H1 (cell line): ENCODE measurements at regions not wholly inside any gene's neighbourhood (a gene's known extent, or its start where the extent isn't known, plus 50 kb on each side); places are given as distances from the start of the nearest gene placed in this dataset.

Experiments
- CTCF ChIA-PET: fragments of 300-600 bp; sonication (Branson Sonifier 250); formaldehyde crosslinking; loops from one replicate; lab custom pipeline; 2021; ENCODE audit not compliant: partially characterized antibody; lab: Charles Lee
- POLR2A ChIA-PET: fragments of 300-600 bp; sonication (Branson Sonifier 250); formaldehyde crosslinking; loops from one replicate; lab custom pipeline; 2021; ENCODE audit warnings: inconsistent platforms; ENCODE audit not compliant: partially characterized antibody; lab: Charles Lee
- DNase-seq, 2 experiments: peaks; one replicate each; pipeline versions ENCODE4 v3.0.0 to v3.0.0-alpha.2; 2010 to 2022; ENCODE audit warnings: low spot score in 2 of 2, low read depth in 1 of 2, mixed read lengths in 1 of 2
- FAIRE-seq: peaks from 2 replicates; lab custom pipeline; 2011; peaks lifted over from hg19 to GRCh38; lab: Jason Lieb, UNC
- H2AFZ ChIP-seq: 2 replicates; pipeline ENCODE4 v1.8.1; 2012; ENCODE audit warnings: low read length, inconsistent platforms
- H2AK5ac ChIP-seq: 2 replicates; pipeline ENCODE4 v1.6.1; 2013; ENCODE audit warnings: low read depth, low read length
- H2BK120ac ChIP-seq: replicated peaks from 2 replicates; pipeline ENCODE3; 2013; ENCODE audit warnings: low read depth, low read length, inconsistent platforms
- H2BK12ac ChIP-seq: 2 replicates; pipeline ENCODE4 v1.6.1; 2013; ENCODE audit warnings: low read depth, low read length
- H2BK15ac ChIP-seq: 2 replicates; pipeline ENCODE4 v1.6.1; 2013; ENCODE audit warnings: low read length
- H2BK20ac ChIP-seq: 2 replicates; pipeline ENCODE4 v1.6.1; 2013; ENCODE audit warnings: low read length
- H2BK5ac ChIP-seq: 2 replicates; pipeline ENCODE4 v1.6.1; 2013; ENCODE audit warnings: low read depth, low read length
- H3K14ac ChIP-seq: 2 replicates; pipeline ENCODE4 v1.6.1; 2013; ENCODE audit warnings: inconsistent platforms; ENCODE audit not compliant: insufficient read length
- H3K18ac ChIP-seq: 2 replicates; pipeline ENCODE4 v1.6.1; 2013; ENCODE audit warnings: low read length; ENCODE audit errors: extremely low read depth
- H3K23ac ChIP-seq: 2 replicates; pipeline ENCODE4 v1.6.1; 2013; ENCODE audit warnings: inconsistent platforms; ENCODE audit not compliant: insufficient read length
- H3K23me2 ChIP-seq: 2 replicates; pipeline ENCODE4 v1.6.1; 2013; ENCODE audit warnings: low read depth, low read length
- H3K27ac ChIP-seq: 2 replicates; pipeline ENCODE4 v1.6.1; 2011; ENCODE audit warnings: low read depth, low read length, inconsistent platforms
- H3K27me3 ChIP-seq, 4 experiments: replicated peaks in 1 of 4; 1 replicate in 1 of 4; 2 replicates in 3 of 4; pipeline versions ENCODE4 v1.6.1 to v1.8.1; 2011 to 2013; ENCODE audit warnings: low read length in 3 of 4, mild to moderate bottlenecking in 3 of 4, inconsistent platforms in 2 of 4, mixed read lengths in 2 of 4, moderate library complexity in 1 of 4; ENCODE audit not compliant: control insufficient read depth in 3 of 4, insufficient read depth in 3 of 4; ENCODE audit errors: extremely low read depth in 1 of 4
- H3K36me3 ChIP-seq, 4 experiments: 2 replicates each; pipeline versions ENCODE4 v1.6.1 to v1.8.1; 2011 to 2013; ENCODE audit warnings: mild to moderate bottlenecking in 4 of 4, low read length in 3 of 4, moderate library complexity in 2 of 4, control low read depth in 1 of 4, inconsistent platforms in 1 of 4; ENCODE audit not compliant: insufficient read depth in 4 of 4, control insufficient read depth in 2 of 4
- H3K4ac ChIP-seq: replicated peaks from 2 replicates; pipeline ENCODE3; 2013; ENCODE audit warnings: low read length, low read depth, mixed read lengths, inconsistent platforms; ENCODE audit not compliant: insufficient read length
- H3K4me1 ChIP-seq, 4 experiments: replicated peaks in 1 of 4; 1 replicate in 1 of 4; 2 replicates in 3 of 4; pipeline versions ENCODE4 v1.6.1 to v1.8.1; 2011 to 2013; ENCODE audit warnings: low read length in 3 of 4, inconsistent platforms in 2 of 4, mixed read lengths in 1 of 4; ENCODE audit not compliant: insufficient read depth in 4 of 4, control insufficient read depth in 3 of 4
- H3K4me2 ChIP-seq, 2 experiments: 2 replicates each; pipeline versions ENCODE4 v1.6.1 to v1.8.1; 2011 to 2013; ENCODE audit warnings: low read depth in 2 of 2, low read length in 2 of 2, control low read depth in 1 of 2, inconsistent platforms in 1 of 2, mild to moderate bottlenecking in 1 of 2; ENCODE audit not compliant: insufficient read depth in 1 of 2
- H3K4me3 ChIP-seq, 4 experiments: fragments of 200-600, 300-600 bp in 1 of 4; sonication (generic), shearing (Covaris generic), sonication (Bioruptor Twin) in 1 of 4; 2 replicates each; pipeline versions ENCODE4 v1.5.1 to v1.8.1; 2011 to 2016; ENCODE audit warnings: low read length in 4 of 4, low read depth in 3 of 4, control low read depth in 2 of 4, inconsistent platforms in 2 of 4, mild to moderate bottlenecking in 2 of 4, mixed read lengths in 1 of 4, moderate library complexity in 1 of 4; ENCODE audit not compliant: insufficient read depth in 2 of 4; ENCODE audit errors: extremely low read depth in 1 of 4
- H3K56ac ChIP-seq: replicated peaks from 2 replicates; pipeline ENCODE3; 2013; ENCODE audit warnings: low read depth, mild to moderate bottlenecking, mixed read lengths, low read length, inconsistent platforms; ENCODE audit not compliant: insufficient read length
- H3K79me1 ChIP-seq: 2 replicates; pipeline ENCODE4 v1.6.1; 2013; ENCODE audit warnings: low read depth, low read length, control low read depth
- H3K79me2 ChIP-seq, 2 experiments: 2 replicates each; pipeline versions ENCODE4 v1.6.1 to v1.8.1; 2012 to 2013; ENCODE audit warnings: low read length in 2 of 2, mild to moderate bottlenecking in 2 of 2, inconsistent platforms in 1 of 2; ENCODE audit not compliant: insufficient read depth in 2 of 2, control insufficient read depth in 1 of 2
- H3K9ac ChIP-seq, 4 experiments: replicated peaks in 1 of 4; 1 replicate in 1 of 4; 2 replicates in 3 of 4; pipeline versions ENCODE4 v1.6.1 to v1.8.1; 2011 to 2013; ENCODE audit warnings: low read depth in 3 of 4, low read length in 3 of 4, control low read depth in 2 of 4, mild to moderate bottlenecking in 2 of 4, moderate library complexity in 2 of 4, inconsistent platforms in 1 of 4; ENCODE audit errors: extremely low read depth in 1 of 4
- H3K9me3 ChIP-seq, 2 experiments: 2 replicates each; pipeline versions ENCODE4 v1.6.1 to v1.8.1; 2012 to 2013; ENCODE audit warnings: mild to moderate bottlenecking in 2 of 2, moderate library complexity in 2 of 2, control low read depth in 1 of 2, inconsistent platforms in 1 of 2, low read depth in 1 of 2, low read length in 1 of 2, mixed read lengths in 1 of 2; ENCODE audit not compliant: insufficient read depth in 2 of 2
- H4K20me1 ChIP-seq, 2 experiments: replicated peaks in 1 of 2; 2 replicates each; pipeline versions ENCODE3 to v1.8.1; 2011 to 2013; ENCODE audit warnings: inconsistent platforms in 2 of 2, low read length in 2 of 2, mild to moderate bottlenecking in 1 of 2; ENCODE audit not compliant: insufficient read depth in 2 of 2, control insufficient read depth in 1 of 2
- H4K5ac ChIP-seq: 2 replicates; pipeline ENCODE4 v1.6.1; 2013; ENCODE audit warnings: low read length, low read depth, mixed read lengths, inconsistent platforms; ENCODE audit not compliant: insufficient read length
- H4K8ac ChIP-seq: 2 replicates; pipeline ENCODE4 v1.8.0; 2013; ENCODE audit warnings: mild to moderate bottlenecking, moderate library complexity, low read length, inconsistent platforms; ENCODE audit not compliant: insufficient read depth; ENCODE audit errors: extremely low read depth
- H4K91ac ChIP-seq: replicated peaks from 2 replicates; pipeline ENCODE3; 2013; ENCODE audit warnings: low read length, mixed read lengths, inconsistent platforms; ENCODE audit not compliant: insufficient read length
- E2F6 ChIP-seq: IDR thresholded peaks from 2 replicates; pipeline ENCODE4 v1.6.1; 2012; ENCODE audit warnings: inconsistent platforms
- RAD21 ChIP-seq, 2 experiments: IDR thresholded peaks in 1 of 2; conservative IDR thresholded peaks in 1 of 2; 2 replicates each; pipeline ENCODE4 v1.6.1; 2011; ENCODE audit warnings: low read depth in 2 of 2, low read length in 2 of 2, improper control_type of control experiment in 1 of 2, inconsistent platforms in 1 of 2, mild to moderate bottlenecking in 1 of 2, moderate library complexity in 1 of 2
- RNF2 ChIP-seq: fragments of 200-900, 300-1000 bp; sonication (generic); IDR thresholded peaks from 2 replicates; pipeline ENCODE4 v1.7.1; 2016; ENCODE audit warnings: borderline replicate concordance, low read depth, mild to moderate bottlenecking, antibody characterized with exemption, low read length; ENCODE audit not compliant: poor library complexity, severe bottlenecking; ENCODE audit errors: missing control alignments
- ZNF274 ChIP-seq: IDR thresholded peaks from 2 replicates; pipeline ENCODE4 v1.7.0; 2012; ENCODE audit warnings: low read length, borderline replicate concordance; ENCODE audit errors: extremely low read depth
- WGBS, 2 experiments: shearing (Covaris generic) in 1 of 2; methylation state at CpG; one replicate each; pipeline versions ENCODE4 v1.1.6 to v1.1.7; 2013 to 2015; ENCODE audit warnings: low lambda C conversion rate in 2 of 2, mixed read lengths in 2 of 2, inconsistent platforms in 1 of 2, low coverage in 1 of 2, missing lambda C conversion rate in 1 of 2; ENCODE audit not compliant: insufficient replicate concordance in 2 of 2, insufficient coverage in 1 of 2, insufficient read length in 1 of 2; ENCODE audit errors: extremely low coverage in 1 of 2, missing lambda C conversion rate in 1 of 2; 5-methylcytosine and 5-hydroxymethylcytosine counted together

- 93% methylated on average over 4 of the region's 4 CpGs; no CpG with 5 or more reads in 1 of the 2 experiments for WGBS, 2 experiments
- Histone ChIP-seq H3K4me2 (no peak overlapping the region), H3K79me1 (no peaks in the 10 kb centered on the region), H2BK15ac (no peak overlapping the region), H3K79me2 (no peaks in the 10 kb centered on the region), H2AFZ (no peak overlapping the region), H3K9me3 (no peaks in the 10 kb centered on the region), H3K4me1 (peaks cover 0 to 5% (median 2%) of the 10 kb centered on the region in 4 experiments; a peak in 3 of 7 replicates), H2BK20ac (no peak overlapping the region), H3K9ac (no peak overlapping the region), H2BK120ac (no peak overlapping the region), H4K8ac (no peak overlapping the region), H3K36me3 (no peaks in the 10 kb centered on the region), H3K27ac (no peak overlapping the region), H3K27me3 (no peaks in the 10 kb centered on the region), H4K91ac (no peak overlapping the region), H3K23me2 (no peaks in the 10 kb centered on the region), H3K4me3 (no peak overlapping the region), H2BK12ac (no peak overlapping the region), H4K20me1 (no peaks in the 10 kb centered on the region), H3K4ac (no peak overlapping the region), H2AK5ac (no peak overlapping the region), H3K18ac (no peak overlapping the region), H3K14ac (no peak overlapping the region), H3K23ac (no peak overlapping the region), H2BK5ac (no peak overlapping the region), H3K56ac (no peak overlapping the region), H4K5ac (no peak overlapping the region)
- POLR2A ChIA-PET: no interaction called here
- DNase-seq (no peak), FAIRE-seq (no peak)
- TF ChIP-seq RAD21 (IDR thresholded peaks at IDR 0.05 in 1 of 2, conservative IDR thresholded peaks at IDR 0.05 in 1 of 2; ENCODE audit: low read depth in 2 of 2, low read length in 2 of 2) (no peak), ZNF274 (no peak), RNF2 (no peak), E2F6 (no peak)
- CTCF ChIA-PET: no interaction called here
Observed at GRCh38 chr3:55269636-55270035, 217.5 kb downstream of the WNT5A start.
